Stimulated activated memory B cell treated with anti-CD40 and anti-IgM and Interleukin-4, amounts not matched to agents 10 μg/mL and 1 μg/mL and 100 μg/mL, for 72 hours (primary cell): ENCODE measurements at regions not wholly inside any gene's neighbourhood (a gene's known extent, or its start where the extent isn't known, plus 50 kb on each side); places are given as distances from the start of the nearest gene placed in this dataset.

Experiments used
- ATAC-seq: fragments of 150-1000 bp; cut with Tn5 transposase; 2 replicates; pipeline ENCODE4 v1.10.0; 2021
- H3K27ac Mint-ChIP-seq: one replicate; pipeline ENCODE4 v1.8.0; 2022; ENCODE audit warnings: mild to moderate bottlenecking, mixed read lengths
- H3K27me3 Mint-ChIP-seq: one replicate; pipeline ENCODE4 v1.8.0; 2022; ENCODE audit warnings: mixed read lengths
- H3K36me3 Mint-ChIP-seq: one replicate; pipeline ENCODE4 v1.8.0; 2022; ENCODE audit warnings: mixed read lengths
- H3K4me1 Mint-ChIP-seq: one replicate; pipeline ENCODE4 v1.8.0; 2022; ENCODE audit warnings: mixed read lengths
- H3K4me3 Mint-ChIP-seq: one replicate; pipeline ENCODE4 v1.8.0; 2022; ENCODE audit warnings: mild to moderate bottlenecking, moderate library complexity, mixed read lengths
- H3K9me3 Mint-ChIP-seq: one replicate; pipeline ENCODE4 v1.8.0; 2022; ENCODE audit warnings: mixed read lengths

GRCh38 chr3:70120357-70120966, 120.9 kb downstream of the SAMMSON start:
- Mint-ChIP-seq H3K27ac (no peak overlapping the region), H3K4me1 (no peaks in the 10 kb centered on the region), H3K9me3 (no peaks in the 10 kb centered on the region), H3K36me3 (no peaks in the 10 kb centered on the region), H3K4me3 (no peak overlapping the region), H3K27me3 (peaks cover 2% of the 10 kb centered on the region)
- ATAC-seq = peak; percentile 73

- Mint-ChIP-seq H3K27ac (no peak overlapping the region), H3K27me3 (peaks cover 8% of the 10 kb centered on the region), H3K36me3 (no peaks in the 10 kb centered on the region), H3K4me1 (no peaks in the 10 kb centered on the region), H3K9me3 (no peaks in the 10 kb centered on the region), H3K4me3 (no peak overlapping the region)
- ATAC-seq = no peak
These were observed 127.7 kb downstream of the SAMMSON start for GRCh38 chr3:70127192-70127591.

DNA sequence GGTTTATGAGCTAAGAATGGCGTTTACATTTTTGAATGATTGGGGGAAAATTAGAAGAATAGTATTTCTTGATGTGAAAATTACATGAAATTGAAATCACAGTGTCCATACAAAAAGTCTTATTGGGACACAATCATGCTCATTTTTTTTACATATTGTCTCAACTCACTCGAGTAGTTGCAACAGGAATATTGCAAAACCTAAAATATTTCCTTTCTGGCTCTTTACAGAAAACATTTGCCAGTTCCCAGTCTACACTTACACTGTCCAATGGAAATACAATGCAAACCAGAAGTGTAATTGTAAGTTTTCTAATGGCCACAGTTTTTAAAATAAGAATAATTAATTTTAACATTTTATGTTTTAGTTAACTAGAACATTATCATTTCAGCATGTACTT, 137.8 kb downstream of the SAMMSON start:
- Mint-ChIP-seq H3K9me3 (no peaks in the 10 kb centered on the region), H3K27ac (no peak overlapping the region), H3K4me1 (no peaks in the 10 kb centered on the region), H3K27me3 (peaks cover 20% of the 10 kb centered on the region), H3K36me3 (no peaks in the 10 kb centered on the region), H3K4me3 (no peak overlapping the region)
- ATAC-seq = no peak

DNA sequence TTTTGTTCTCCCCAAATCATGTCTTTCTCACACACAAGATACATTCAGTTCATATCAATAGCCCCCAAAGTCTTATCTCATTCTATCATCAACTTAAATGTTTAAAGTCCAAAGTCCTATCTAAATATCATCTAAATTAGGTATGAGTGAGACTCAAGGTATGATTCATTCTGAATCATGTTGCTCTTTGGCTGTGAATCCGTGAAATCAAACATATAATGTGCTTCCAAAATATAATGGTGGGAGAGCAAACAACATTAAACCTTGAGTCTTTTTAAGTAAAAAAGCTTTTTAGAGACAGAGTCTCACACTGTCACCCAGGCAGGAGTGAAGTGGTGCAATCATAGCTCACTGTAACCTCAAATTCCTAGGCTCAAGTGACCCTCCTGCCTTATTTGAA, 139.1 kb downstream of the SAMMSON start:
- no peak for ATAC-seq
- Mint-ChIP-seq H3K27me3 (peaks cover 14% of the 10 kb centered on the region), H3K4me3 (no peak overlapping the region), H3K9me3 (no peaks in the 10 kb centered on the region), H3K27ac (no peak overlapping the region), H3K36me3 (no peaks in the 10 kb centered on the region), H3K4me1 (no peaks in the 10 kb centered on the region)
